ENCODE measurements at regions not wholly inside any gene's neighbourhood (a gene's known extent, or its start where the extent isn't known, plus 50 kb on each side); places are given as distances from the start of the nearest gene placed in this dataset.

DNA sequence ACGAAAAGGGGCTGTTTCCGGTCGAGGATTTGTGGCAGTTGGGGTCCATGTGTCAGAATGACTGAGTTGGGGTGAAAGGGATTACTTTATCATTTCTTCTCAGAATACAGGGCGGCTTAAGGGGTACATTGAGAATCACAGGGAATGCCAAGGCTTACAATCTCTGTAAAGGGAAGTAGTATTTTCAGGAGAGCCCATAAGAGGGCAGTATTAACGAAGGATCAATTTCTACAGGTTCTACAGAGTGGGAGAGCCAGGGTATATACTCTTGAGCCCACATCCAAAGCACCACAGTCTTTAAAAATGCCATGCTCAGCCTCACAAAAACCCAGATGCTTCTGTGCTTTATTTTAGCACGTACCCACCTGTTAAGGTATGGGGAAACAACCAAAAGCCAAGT, 67.7 kb upstream of the ZXDA start:
- Histone ChIP-seq H3K4me1 (no peaks in the 10 kb centered on the region), H3K4me3 (no peak overlapping the region), H3K9me3 (no peaks in the 10 kb centered on the region), H3K27ac (no peak overlapping the region), H3K27me3 (no peaks in the 10 kb centered on the region), H3K36me3 (no peaks in the 10 kb centered on the region)
- no peak for DNase-seq
- WGBS, 2 donors, result 59 to 66% methylated on average over 6 of the region's 6 CpGs
- intact Hi-C loops (cut with DNase I), result no loop called here
- TF ChIP-seq POLR2A (IDR thresholded peaks at IDR 0.05), result no peak
- TF ChIP-seq EP300 (IDR thresholded peaks at IDR 0.05), result no peak
- TF ChIP-seq POLR2AphosphoS5 (IDR thresholded peaks at IDR 0.05), result no peak
- TF ChIP-seq, protein P1, sequence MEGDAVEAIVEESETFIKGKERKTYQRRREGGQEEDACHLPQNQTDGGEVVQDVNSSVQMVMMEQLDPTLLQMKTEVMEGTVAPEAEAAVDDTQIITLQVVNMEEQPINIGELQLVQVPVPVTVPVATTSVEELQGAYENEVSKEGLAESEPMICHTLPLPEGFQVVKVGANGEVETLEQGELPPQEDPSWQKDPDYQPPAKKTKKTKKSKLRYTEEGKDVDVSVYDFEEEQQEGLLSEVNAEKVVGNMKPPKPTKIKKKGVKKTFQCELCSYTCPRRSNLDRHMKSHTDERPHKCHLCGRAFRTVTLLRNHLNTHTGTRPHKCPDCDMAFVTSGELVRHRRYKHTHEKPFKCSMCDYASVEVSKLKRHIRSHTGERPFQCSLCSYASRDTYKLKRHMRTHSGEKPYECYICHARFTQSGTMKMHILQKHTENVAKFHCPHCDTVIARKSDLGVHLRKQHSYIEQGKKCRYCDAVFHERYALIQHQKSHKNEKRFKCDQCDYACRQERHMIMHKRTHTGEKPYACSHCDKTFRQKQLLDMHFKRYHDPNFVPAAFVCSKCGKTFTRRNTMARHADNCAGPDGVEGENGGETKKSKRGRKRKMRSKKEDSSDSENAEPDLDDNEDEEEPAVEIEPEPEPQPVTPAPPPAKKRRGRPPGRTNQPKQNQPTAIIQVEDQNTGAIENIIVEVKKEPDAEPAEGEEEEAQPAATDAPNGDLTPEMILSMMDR (IDR thresholded peaks at IDR 0.05), result no peak

DNA sequence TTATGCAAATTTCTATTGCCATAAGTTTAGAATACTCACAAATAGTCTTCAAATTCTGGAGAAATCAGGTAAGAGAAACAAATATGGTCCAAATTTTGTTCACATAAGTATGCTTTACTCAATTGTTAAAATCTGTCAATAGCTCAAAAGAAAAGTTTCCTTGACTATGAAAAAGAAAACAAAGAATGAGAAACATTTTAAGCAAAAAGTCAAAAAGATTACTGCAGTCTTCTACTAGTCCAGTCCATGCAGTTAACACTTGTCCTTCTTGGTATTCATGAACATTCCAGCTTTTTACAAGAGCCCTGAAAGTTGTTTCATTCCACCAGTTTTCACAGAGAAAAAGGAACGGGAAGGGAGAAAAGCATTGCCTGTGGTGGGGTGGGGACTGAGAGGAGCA, 54.7 kb upstream of the ZXDA start:
- H3K4me1 ChIP-seq, result no peaks in the 10 kb centered on the region
- no peak overlapping the region for H3K27ac ChIP-seq
- 69 to 87% methylated on average over 1 of the region's 1 CpG for WGBS, 2 donors
- H3K36me3 ChIP-seq, result no peaks in the 10 kb centered on the region
- intact Hi-C loops (cut with DNase I), result no loop called here
- H3K27me3 ChIP-seq, result no peaks in the 10 kb centered on the region
- no peak for DNase-seq
- TF ChIP-seq POLR2AphosphoS5 (IDR thresholded peaks at IDR 0.05) (no peak), POLR2A (IDR thresholded peaks at IDR 0.05) (no peak), EP300 (IDR thresholded peaks at IDR 0.05) (no peak)
- TF ChIP-seq, protein P1 (IDR thresholded peaks at IDR 0.05), result no peak
- no peaks in the 10 kb centered on the region for H3K9me3 ChIP-seq
- H3K4me3 ChIP-seq, result no peak overlapping the region

All from sigmoid colon (tissue), 6 donors.